Osteoblast (primary cell): ENCODE measurements at regions not wholly inside any gene's neighbourhood (a gene's known extent, or its start where the extent isn't known, plus 50 kb on each side); places are given as distances from the start of the nearest gene placed in this dataset.
"Not testable (repeated sequence)": the region's sequence is repeated elsewhere in the genome, so short reads cannot be mapped to it uniquely, and the experiment has no call there.

ENCODE experiments used
- DNase-seq: peaks from one replicate; pipeline ENCODE4 v3.0.0; 2011; ENCODE audit warnings: low spot score, mixed read lengths; ENCODE audit not compliant: insufficient read length; ENCODE audit errors: missing footprints
- H2AFZ ChIP-seq: 2 replicates; pipeline ENCODE4 v1.6.0; 2011; ENCODE audit warnings: mild to moderate bottlenecking, low read length
- H3K27ac ChIP-seq: 2 replicates; pipeline ENCODE4 v1.5.1; 2011; ENCODE audit warnings: mild to moderate bottlenecking, low read depth, low read length, moderate library complexity
- H3K27me3 ChIP-seq: 2 replicates; pipeline ENCODE4 v1.6.0; 2012; ENCODE audit warnings: mild to moderate bottlenecking, control low read depth, inconsistent platforms, low read length, moderate library complexity; ENCODE audit not compliant: insufficient read depth
- H3K36me3 ChIP-seq: 2 replicates; pipeline ENCODE4 v1.5.1; 2011; ENCODE audit warnings: mild to moderate bottlenecking, low read length, control low read depth, moderate library complexity; ENCODE audit not compliant: insufficient read depth
- H3K4me1 ChIP-seq: 2 replicates; pipeline ENCODE4 v1.5.1; 2011; ENCODE audit warnings: mild to moderate bottlenecking, low read length, control low read depth, moderate library complexity; ENCODE audit not compliant: insufficient read depth
- H3K4me2 ChIP-seq: 2 replicates; pipeline ENCODE4 v1.6.0; 2011; ENCODE audit warnings: mild to moderate bottlenecking, low read length; ENCODE audit not compliant: insufficient read depth
- H3K4me3 ChIP-seq: fragments of 200-600 bp; sonication (generic); 3 replicates; pipeline ENCODE4 v1.5.1; 2012; ENCODE audit warnings: mild to moderate bottlenecking, low read length, inconsistent platforms; ENCODE audit not compliant: insufficient read depth
- H3K79me2 ChIP-seq: 2 replicates; pipeline ENCODE4 v1.6.0; 2012; ENCODE audit warnings: mild to moderate bottlenecking, low read length, control low read depth, inconsistent platforms; ENCODE audit not compliant: insufficient read depth
- H3K9me3 ChIP-seq: 2 replicates; pipeline ENCODE4 v1.5.1; 2011; ENCODE audit warnings: low read depth, low read length, control low read depth
- H4K20me1 ChIP-seq: 2 replicates; pipeline ENCODE4 v1.6.0; 2012; ENCODE audit warnings: mild to moderate bottlenecking, low read length, control low read depth; ENCODE audit not compliant: insufficient read depth
- CTCF ChIP-seq: IDR thresholded peaks from 2 replicates; pipeline ENCODE4 v1.5.1; 2011; ENCODE audit warnings: mild to moderate bottlenecking, low read depth, low read length, moderate library complexity; ENCODE audit errors: extremely low read depth

DNA sequence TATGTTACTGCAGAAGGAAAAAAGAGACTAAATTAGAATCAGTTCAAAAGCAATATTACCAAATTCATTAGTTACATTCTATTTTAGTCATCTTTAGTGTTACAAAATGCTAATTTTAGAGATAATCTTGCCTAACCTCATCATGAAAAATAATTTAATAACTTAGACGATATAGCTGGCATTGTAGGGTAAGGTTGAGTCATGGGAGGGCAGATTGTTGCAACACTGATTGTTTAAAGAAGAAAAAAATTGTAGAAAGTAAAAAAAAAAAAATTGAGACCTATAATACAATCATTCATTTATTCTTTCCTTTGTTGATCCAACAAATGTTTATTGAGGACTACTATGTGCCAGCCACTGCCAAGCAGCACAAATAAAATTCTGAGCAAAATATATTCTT lies 330.9 kb downstream of the GBA3 start:
- H3K27ac ChIP-seq = peak overlapping the region; percentile 26

GRCh38 chr4:23023121-23023520 lies 330.4 kb downstream of the GBA3 start:
- Histone ChIP-seq H3K79me2 (no peaks in the 10 kb centered on the region), H3K4me3 (no peak overlapping the region), H3K4me2 (no peak overlapping the region), H3K4me1 (peaks cover 18% of the 10 kb centered on the region), H2AFZ (no peak overlapping the region), H3K9me3 (no peaks in the 10 kb centered on the region), H3K27me3 (no peaks in the 10 kb centered on the region), H3K36me3 (no peaks in the 10 kb centered on the region), H4K20me1 (no peaks in the 10 kb centered on the region), H3K27ac (peak overlapping the region; percentile 68)
- DNase-seq = no peak
- TF ChIP-seq CTCF = no peak

More for the DNA sequence above, 330.9 kb downstream of the GBA3 start:
- H3K27me3 ChIP-seq = no peaks in the 10 kb centered on the region
- H4K20me1 ChIP-seq = no peaks in the 10 kb centered on the region
- H3K4me1 ChIP-seq = peaks cover 18% of the 10 kb centered on the region
- H3K36me3 ChIP-seq = no peaks in the 10 kb centered on the region
- H3K9me3 ChIP-seq = no peaks in the 10 kb centered on the region
- no peak overlapping the region for H2AFZ ChIP-seq
- no peaks in the 10 kb centered on the region for H3K79me2 ChIP-seq
- no peak for TF ChIP-seq CTCF
- H3K4me3 ChIP-seq = no peak overlapping the region
- H3K4me2 ChIP-seq = no peak overlapping the region
- DNase-seq = no peak

DNA sequence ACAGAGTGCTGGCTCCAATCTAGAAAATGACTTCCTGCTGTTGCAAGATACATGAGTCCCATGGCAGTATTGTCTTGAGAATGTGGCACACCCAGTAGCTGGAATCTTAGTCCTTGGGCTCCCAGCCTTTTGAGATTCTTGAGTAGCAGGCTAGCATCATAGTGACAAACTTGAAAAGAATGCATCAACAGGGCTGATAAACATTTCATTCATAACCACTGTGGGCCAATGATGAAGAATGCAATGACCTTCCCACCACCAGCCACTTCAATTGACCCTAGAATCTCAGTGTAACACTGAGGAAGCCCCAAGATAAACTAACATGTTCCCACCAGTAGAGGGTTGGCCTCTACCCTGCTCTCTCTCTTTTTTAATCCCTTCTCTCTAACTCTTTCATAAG lies 329.3 kb downstream of the GBA3 start:
- Histone ChIP-seq H3K79me2 (no peaks in the 10 kb centered on the region), H3K4me2 (no peak overlapping the region), H3K4me1 (peaks cover 18% of the 10 kb centered on the region), H3K4me3 (no peak overlapping the region), H4K20me1 (no peaks in the 10 kb centered on the region), H3K27me3 (no peaks in the 10 kb centered on the region), H3K27ac (peak overlapping the region; percentile 68), H3K36me3 (no peaks in the 10 kb centered on the region), H2AFZ (no peak overlapping the region), H3K9me3 (no peaks in the 10 kb centered on the region)
- peak; percentile 77 for DNase-seq
- TF ChIP-seq CTCF = peak; percentile 28

GRCh38 chr4:23021040-23021439 lies 328.3 kb downstream of the GBA3 start:
- Histone ChIP-seq H3K4me3 (no peak overlapping the region), H3K79me2 (no peaks in the 10 kb centered on the region), H3K27me3 (no peaks in the 10 kb centered on the region), H3K27ac (peak overlapping the region; percentile 68), H3K9me3 (no peaks in the 10 kb centered on the region), H3K4me1 (peaks cover 18% of the 10 kb centered on the region), H3K36me3 (no peaks in the 10 kb centered on the region), H2AFZ (no peak overlapping the region), H3K4me2 (no peak overlapping the region), H4K20me1 (no peaks in the 10 kb centered on the region)
- no peak for DNase-seq
- TF ChIP-seq CTCF = no peak

DNA sequence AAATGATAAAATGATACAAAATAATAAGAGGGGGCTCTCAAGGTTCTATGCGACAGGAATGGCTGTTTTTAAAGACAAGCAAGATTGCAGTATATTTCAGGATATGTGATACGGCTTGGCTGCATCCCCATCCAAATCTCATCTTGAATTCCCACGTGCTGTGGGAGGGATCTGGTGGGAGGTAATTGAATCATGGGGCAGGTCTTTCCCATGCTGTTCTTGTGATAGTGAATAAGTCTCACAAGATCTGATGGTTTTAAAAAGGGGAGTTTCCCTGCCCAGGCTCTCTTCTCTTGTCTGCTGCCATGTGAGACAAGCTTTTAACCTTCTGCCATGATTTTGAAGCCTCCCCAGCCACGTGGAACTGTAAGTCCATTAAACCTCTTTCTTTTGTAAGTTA lies 327.7 kb downstream of the GBA3 start:
- H3K27ac ChIP-seq, H2AFZ ChIP-seq, H3K9me3 ChIP-seq, H3K27me3 ChIP-seq, DNase-seq, H3K79me2 ChIP-seq, H3K36me3 ChIP-seq, H3K4me3 ChIP-seq, H3K4me2 ChIP-seq, H4K20me1 ChIP-seq: not testable (repeated sequence)
- peaks cover 18% of the 10 kb centered on the region for H3K4me1 ChIP-seq
